Neural cell (in vitro differentiated cells): ENCODE measurements at regions not wholly inside any gene's neighbourhood (a gene's known extent, or its start where the extent isn't known, plus 50 kb on each side); places are given as distances from the start of the nearest gene placed in this dataset.

ENCODE experiments used
- H2AFZ ChIP-seq: fragments of 200-600, 300-800 bp; sonication (generic), shearing (Covaris generic); 2 replicates; pipeline ENCODE4 v1.6.0; 2014; ENCODE audit warnings: low read depth, mild to moderate bottlenecking, antibody characterized with exemption, low read length, moderate library complexity
- H3F3A ChIP-seq: fragments of 200-600 bp; shearing (Covaris generic); 2 replicates; pipeline ENCODE4 v1.6.1; 2016; ENCODE audit warnings: mild to moderate bottlenecking, moderate library complexity, mixed read lengths, antibody characterized with exemption, low read length; ENCODE audit not compliant: insufficient read depth, poor library complexity, severe bottlenecking
- H3K27ac ChIP-seq: fragments of 200-600, 300-800 bp; sonication (generic), shearing (Covaris generic); 2 replicates; pipeline ENCODE4 v1.5.1; 2014; ENCODE audit warnings: mild to moderate bottlenecking, low read length, moderate library complexity
- H3K27me3 ChIP-seq: fragments of 300-800, 200-600 bp; sonication (generic), shearing (Covaris generic); 2 replicates; pipeline ENCODE4 v1.6.0; 2014; ENCODE audit warnings: mild to moderate bottlenecking, low read depth, low read length, moderate library complexity; ENCODE audit not compliant: insufficient read depth
- H3K36me3 ChIP-seq: fragments of 300-800, 200-600 bp; sonication (generic), shearing (Covaris generic); 2 replicates; pipeline ENCODE4 v1.5.1; 2014; ENCODE audit warnings: mild to moderate bottlenecking, antibody characterized with exemption, low read length, moderate library complexity; ENCODE audit not compliant: insufficient read depth
- H3K4me2 ChIP-seq: fragments of 300-800, 200-600 bp; sonication (generic), shearing (Covaris generic); 2 replicates; pipeline ENCODE4 v1.6.0; 2014; ENCODE audit warnings: mild to moderate bottlenecking, low read length
- H3K4me3 ChIP-seq: fragments of 300-800, 200-600 bp; sonication (generic), shearing (Covaris generic); 2 replicates; pipeline ENCODE4 v1.5.1; 2014; ENCODE audit warnings: mild to moderate bottlenecking, low read length, moderate library complexity
- H3K79me2 ChIP-seq: fragments of 200-600 bp; shearing (Covaris generic); replicated peaks from 2 replicates; pipeline ENCODE4 v1.6.0; 2014; ENCODE audit warnings: mild to moderate bottlenecking, low read length, moderate library complexity; ENCODE audit not compliant: insufficient read depth
- H3K9ac ChIP-seq: fragments of 300-800, 200-600 bp; sonication (generic), shearing (Covaris generic); 2 replicates; pipeline ENCODE4 v1.6.1; 2016; ENCODE audit warnings: mild to moderate bottlenecking, low read length, mixed read lengths
- H3K9me2 ChIP-seq: fragments of 200-600 bp; shearing (Covaris generic); 2 replicates; pipeline ENCODE4 v1.6.1; 2016; ENCODE audit warnings: mild to moderate bottlenecking, low read length, mixed read lengths; ENCODE audit not compliant: insufficient read depth
- H3K9me3 ChIP-seq: fragments of 200-600, 300-800 bp; sonication (generic), shearing (Covaris generic); 2 replicates; pipeline ENCODE4 v1.6.1; 2016; ENCODE audit warnings: mild to moderate bottlenecking, mixed run types, low read length, moderate library complexity, mixed read lengths
- H4K20me1 ChIP-seq: fragments of 200-600 bp; shearing (Covaris generic); 2 replicates; pipeline ENCODE4 v1.6.1; 2016; ENCODE audit warnings: mild to moderate bottlenecking, mixed run types; ENCODE audit not compliant: insufficient read depth
- CTCF ChIP-seq: fragments of 450-650 bp; IDR thresholded peaks from 2 replicates; pipeline ENCODE4 v1.5.1; 2014; ENCODE audit warnings: antibody characterized with exemption, mild to moderate bottlenecking, moderate library complexity; ENCODE audit not compliant: poor library complexity, severe bottlenecking
- EP300 ChIP-seq: fragments of 450-650 bp; conservative IDR thresholded peaks from 2 replicates; pipeline ENCODE4 v1.6.1; 2014; ENCODE audit warnings: antibody characterized with exemption, mild to moderate bottlenecking, moderate library complexity; ENCODE audit not compliant: poor library complexity, severe bottlenecking
- EZH2 ChIP-seq: fragments of 200-600, 300-800 bp; shearing (Covaris generic), sonication (generic); IDR thresholded peaks from 2 replicates; pipeline ENCODE4 v1.6.1; 2014; ENCODE audit warnings: antibody characterized with exemption, low read length, borderline replicate concordance, mild to moderate bottlenecking; ENCODE audit not compliant: insufficient read depth, poor library complexity, severe bottlenecking
- MXI1 ChIP-seq: fragments of 450-650 bp; conservative IDR thresholded peaks from 2 replicates; pipeline ENCODE4 v1.6.1; 2014; ENCODE audit warnings: antibody characterized with exemption, mild to moderate bottlenecking; ENCODE audit not compliant: poor library complexity, severe bottlenecking
- POLR2AphosphoS5 ChIP-seq: IDR thresholded peaks from 2 replicates; pipeline ENCODE4 v1.6.1; 2012
- RAD21 ChIP-seq: fragments of 450-650 bp; conservative IDR thresholded peaks from 2 replicates; pipeline ENCODE4 v1.6.1; 2014; ENCODE audit warnings: antibody characterized with exemption, mild to moderate bottlenecking, moderate library complexity
- REST ChIP-seq: IDR thresholded peaks from 2 replicates; pipeline ENCODE4 v1.6.1; 2012; ENCODE audit warnings: borderline replicate concordance
- SMC3 ChIP-seq: fragments of 450-650 bp; conservative IDR thresholded peaks from 2 replicates; pipeline ENCODE4 v1.6.1; 2014; ENCODE audit warnings: antibody characterized with exemption, mild to moderate bottlenecking, moderate library complexity; ENCODE audit not compliant: poor library complexity
- TAF1 ChIP-seq: IDR thresholded peaks from 2 replicates; pipeline ENCODE4 v1.6.1; 2012; ENCODE audit warnings: low read depth

GRCh38 chr2:147164563-147164962 lies 680.3 kb upstream of the ACVR2A start:
- Histone ChIP-seq H2AFZ (no peak overlapping the region), H3K27me3 (no peaks in the 10 kb centered on the region), H3K9ac (no peak overlapping the region), H3K9me3 (no peaks in the 10 kb centered on the region), H4K20me1 (no peaks in the 10 kb centered on the region), H3K4me3 (no peak overlapping the region), H3K9me2 (no peaks in the 10 kb centered on the region), H3K4me2 (no peak overlapping the region), H3K27ac (no peak overlapping the region), H3F3A (no peaks in the 10 kb centered on the region), H3K79me2 (no peaks in the 10 kb centered on the region), H3K36me3 (no peaks in the 10 kb centered on the region)
- TF ChIP-seq REST (no peak), CTCF (no peak), EP300 (no peak), EZH2 (no peak), POLR2AphosphoS5 (no peak), SMC3 (no peak), RAD21 (no peak), TAF1 (no peak), MXI1 (no peak)

GRCh38 chr2:147161746-147162145 lies 683.1 kb upstream of the ACVR2A start:
- Histone ChIP-seq H3K79me2 (no peaks in the 10 kb centered on the region), H3K9me3 (no peaks in the 10 kb centered on the region), H3F3A (no peaks in the 10 kb centered on the region), H3K4me2 (no peak overlapping the region), H3K4me3 (no peak overlapping the region), H3K27ac (no peak overlapping the region), H3K9ac (no peak overlapping the region), H3K9me2 (no peaks in the 10 kb centered on the region), H3K36me3 (no peaks in the 10 kb centered on the region), H4K20me1 (no peaks in the 10 kb centered on the region), H2AFZ (no peak overlapping the region), H3K27me3 (no peaks in the 10 kb centered on the region)
- TF ChIP-seq POLR2AphosphoS5 = no peak
- no peak for TF ChIP-seq RAD21
- no peak for TF ChIP-seq REST
- no peak for TF ChIP-seq CTCF
- no peak for TF ChIP-seq TAF1
